Adrenal gland (tissue), 9 donors: ENCODE measurements at regions not wholly inside any gene's neighbourhood (a gene's known extent, or its start where the extent isn't known, plus 50 kb on each side); places are given as distances from the start of the nearest gene placed in this dataset.
"Not testable (repeated sequence)": the region's sequence is repeated elsewhere in the genome, so short reads cannot be mapped to it uniquely, and the experiment has no call there.

Source experiments
- DNase-seq, 7 donors: peaks; one replicate each; pipeline ENCODE4 v3.0.0-alpha.2; 2019 to 2020
- H3K27ac ChIP-seq, 5 donors: fragments of 200-600 bp; sonication (generic) in 4 of 5; 1 replicate in 3 of 5; 2 replicates in 2 of 5; pipeline versions ENCODE4 v1.5.1 to v1.8.0; 2016 to 2020; ENCODE audit warnings: mild to moderate bottlenecking in 1 of 5
- H3K27me3 ChIP-seq: fragments of 200-600 bp; 2 replicates; pipeline ENCODE4 v1.8.0; 2021
- H3K36me3 ChIP-seq, 2 donors: fragments of 200-600 bp; replicated peaks in 1 of 2; 1 replicate in 1 of 2; 2 replicates in 1 of 2; pipeline versions ENCODE4 v1.5.1 to v1.8.0; 2018 to 2022
- H3K4me1 ChIP-seq, 2 donors: fragments of 200-600 bp; replicated peaks in 1 of 2; 1 replicate in 1 of 2; 2 replicates in 1 of 2; pipeline versions ENCODE4 v1.5.1 to v1.8.0; 2018 to 2021
- H3K4me3 ChIP-seq, 4 donors: fragments of 200-600 bp; sonication (generic) in 3 of 4; one replicate each; pipeline ENCODE4 v1.5.1; 2016 to 2018
- H3K9me3 ChIP-seq, 3 donors: fragments of 200-600 bp; sonication (generic) in 1 of 3; replicated peaks in 1 of 3; 1 replicate in 2 of 3; 2 replicates in 1 of 3; pipeline versions ENCODE4 v1.5.1 to v1.8.0; 2016 to 2021
- CTCF ChIP-seq, 6 experiments: fragments of 450-650 bp in 4 of 6; fragments of 200-600 bp in 2 of 6; sonication (generic) in 1 of 6; IDR thresholded peaks; 1 replicate in 5 of 6; 2 replicates in 1 of 6; pipeline versions ENCODE4 v1.5.1 to v1.8.0; 2016 to 2021; ENCODE audit warnings: antibody characterized with exemption in 6 of 6, mild to moderate bottlenecking in 2 of 6, moderate library complexity in 1 of 6
- POLR2A ChIP-seq, 2 donors: fragments of 450-650 bp; IDR thresholded peaks; one replicate each; pipeline ENCODE4 v1.6.1; 2017; ENCODE audit warnings: antibody characterized with exemption in 2 of 2, mild to moderate bottlenecking in 2 of 2, moderate library complexity in 1 of 2
- WGBS, 4 donors: extraction: QIAGEN DNeasy Blood & Tissue Kit in 2 of 4; methylation state at CpG; one replicate each; pipeline versions ENCODE4 v1.1.5 to v1.1.7; 2013 to 2017; 5-methylcytosine and 5-hydroxymethylcytosine counted together
- intact Hi-C, 2 donors: fragments of 100-400 bp; cut with DNase I; formaldehyde crosslinking; loops; one replicate each; pipeline versions ENCODE4 v1.14.1 to v1.15.0; 2022 to 2023
- donor health status: healthy with polysubstance abuse.
- donor health status: Bipolar disorder and iron deficiency.
- donor health status: DM: yes; HTN: yes; CAD: no.
- donor health status: DM: no; HTN: no; CAD: no.
- donor health status: DM: no; HTN: no; CAD: no.

- no peak for TF ChIP-seq CTCF (IDR thresholded peaks at IDR 0.05)
- TF ChIP-seq POLR2A (IDR thresholded peaks at IDR 0.05) = no peak
- Histone ChIP-seq H3K27ac (no peak overlapping the region), H3K27me3 (no peaks in the 10 kb centered on the region), H3K4me1 (no peaks in the 10 kb centered on the region), H3K36me3 (no peaks in the 10 kb centered on the region), H3K9me3 (no peaks in the 10 kb centered on the region), H3K4me3 (no peak overlapping the region)
- WGBS, 4 donors = 23 to 69% (median 46%) methylated on average over 1 of the region's 1 CpG
- DNase-seq = no peak
- intact Hi-C loops = no loop called here
Measured at GRCh38 chr12:73225371-73225937, 953.3 kb downstream of the TRHDE start.

- H3K27ac ChIP-seq = no peak overlapping the region
- intact Hi-C loops = no loop called here
- TF ChIP-seq POLR2A (IDR thresholded peaks at IDR 0.05) (no peak), CTCF (IDR thresholded peaks at IDR 0.05) (no peak)
- WGBS, 4 donors = 57 to 70% (median 64%) methylated on average over 2 of the region's 2 CpGs
- H3K4me1 ChIP-seq = no peaks in the 10 kb centered on the region
- no peaks in the 10 kb centered on the region for H3K27me3 ChIP-seq
- DNase-seq = no peak
- no peak overlapping the region for H3K4me3 ChIP-seq
- H3K36me3 ChIP-seq = no peaks in the 10 kb centered on the region
- no peaks in the 10 kb centered on the region for H3K9me3 ChIP-seq
Measured at GRCh38 chr12:73225941-73226340, 953.8 kb downstream of the TRHDE start.

GRCh38 chr12:73226593-73226992, 954.4 kb downstream of the TRHDE start:
- DNase-seq = no peak
- H3K36me3 ChIP-seq = no peaks in the 10 kb centered on the region
- H3K9me3 ChIP-seq = no peaks in the 10 kb centered on the region
- H3K4me3 ChIP-seq = no peak overlapping the region
- no peak overlapping the region for H3K27ac ChIP-seq
- no peaks in the 10 kb centered on the region for H3K4me1 ChIP-seq
- intact Hi-C loops = no loop called here
- no peak for TF ChIP-seq CTCF (IDR thresholded peaks at IDR 0.05)
- TF ChIP-seq POLR2A (IDR thresholded peaks at IDR 0.05) = no peak
- 66 to 75% (median 70%) methylated on average over 1 of the region's 1 CpG for WGBS, 4 donors
- H3K27me3 ChIP-seq = no peaks in the 10 kb centered on the region

- WGBS, 4 donors = 30 to 53% (median 44%) methylated on average over 1 of the region's 1 CpG
- H3K9me3 ChIP-seq, H3K27me3 ChIP-seq, H3K36me3 ChIP-seq, H3K27ac ChIP-seq, DNase-seq, H3K4me1 ChIP-seq, intact Hi-C loops, H3K4me3 ChIP-seq: not testable (repeated sequence)
Measured at GRCh38 chr12:73228828-73229227, 956.7 kb downstream of the TRHDE start.

GRCh38 chr12:73235387-73235786, 963.2 kb downstream of the TRHDE start:
- Histone ChIP-seq H3K27me3 (no peaks in the 10 kb centered on the region), H3K4me3 (no peak overlapping the region), H3K9me3 (peaks cover 0 to 5% (median 0%) of the 10 kb centered on the region in 3 donors), H3K27ac (no peak overlapping the region), H3K4me1 (no peaks in the 10 kb centered on the region), H3K36me3 (no peaks in the 10 kb centered on the region)
- intact Hi-C loops = no loop called here
- TF ChIP-seq POLR2A (IDR thresholded peaks at IDR 0.05) (no peak), CTCF (IDR thresholded peaks at IDR 0.05) (no peak)
- DNase-seq = no peak
- 77 to 84% (median 80%) methylated on average over 1 to 3 of the region's 3 CpGs; no CpG with 5 or more reads in 1 of the 4 donors for WGBS, 4 donors
